Mammary epithelial cell (primary cell): ENCODE measurements at regions not wholly inside any gene's neighbourhood (a gene's known extent, or its start where the extent isn't known, plus 50 kb on each side); places are given as distances from the start of the nearest gene placed in this dataset.

Experiments
- CTCF ChIP-seq, 2 donors: IDR thresholded peaks in 1 of 2; conservative IDR thresholded peaks in 1 of 2; 2 replicates each; pipeline ENCODE4 v1.5.1; 2011 to 2012; ENCODE audit warnings: inconsistent platforms in 2 of 2, low read length in 2 of 2, mild to moderate bottlenecking in 2 of 2, control low read depth in 1 of 2, low read depth in 1 of 2; ENCODE audit not compliant: insufficient read depth in 1 of 2; ENCODE audit errors: extremely low read depth in 1 of 2
- EZH2 ChIP-seq: IDR thresholded peaks from 2 replicates; pipeline ENCODE4 v1.6.1; 2012; ENCODE audit warnings: low read length, inconsistent platforms, borderline replicate concordance

DNA sequence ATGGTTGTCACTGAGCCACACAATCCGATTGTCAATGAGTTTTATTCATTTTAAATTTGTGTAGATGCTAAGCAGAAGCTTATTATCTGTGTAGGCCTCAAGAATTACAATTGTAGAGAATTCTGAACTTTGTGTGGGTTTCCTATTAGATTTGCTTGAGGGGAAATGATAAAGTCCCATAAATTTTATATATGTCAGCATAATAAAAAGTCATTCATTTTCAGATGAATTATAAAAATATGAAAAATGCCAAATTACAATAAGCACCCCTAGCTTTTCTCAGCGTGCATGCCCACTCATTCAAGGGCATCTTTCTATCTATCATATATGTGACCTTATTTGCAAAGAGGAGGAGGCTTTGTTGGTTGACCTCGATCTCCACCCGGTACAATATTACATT is 1041.1 kb upstream of the FOXG1 start:
- no peak for TF ChIP-seq CTCF (conservative IDR thresholded peaks at IDR 0.05 in 1 of 2, IDR thresholded peaks at IDR 0.05 in 1 of 2; ENCODE audit: extremely low read depth in 1 of 2, insufficient read depth in 1 of 2, low read depth in 1 of 2, low read length in 2 of 2)
- TF ChIP-seq EZH2 = no peak
